ENCODE measurements at regions not wholly inside any gene's neighbourhood (a gene's known extent, or its start where the extent isn't known, plus 50 kb on each side); places are given as distances from the start of the nearest gene placed in this dataset.

DNA sequence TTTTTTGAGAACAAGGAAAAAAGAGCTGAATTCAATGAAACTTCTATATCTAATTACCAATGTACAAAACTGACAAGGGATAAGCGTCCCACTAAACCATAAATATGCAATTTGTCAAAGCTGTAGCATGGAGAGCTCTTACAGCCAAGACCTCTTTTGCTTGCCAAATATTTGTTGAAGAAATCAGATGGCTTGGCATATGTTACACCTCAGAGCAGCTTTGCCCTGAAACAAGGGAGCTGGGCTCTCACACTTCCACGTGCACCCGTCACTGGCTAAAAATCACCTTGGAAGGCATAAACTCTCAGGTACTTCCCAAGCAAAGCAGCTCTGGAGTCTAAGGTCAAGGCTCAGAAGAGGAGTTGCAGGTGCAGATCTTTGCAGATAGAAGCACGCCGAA lies 324.7 kb upstream of the SLCO3A1 start:
- ChIA-PET POLR2A (no interaction called here), CTCF (no interaction called here)
- H3K4me2 ChIP-seq: no peak overlapping the region
- no peaks in the 10 kb centered on the region for H3K4me1 ChIP-seq (ENCODE audit: control insufficient read depth in 1 of 2, insufficient read depth in 2 of 2, low read depth in 1 of 2, low read length in 1 of 2)
- no peaks in the 10 kb centered on the region for H3K9me3 ChIP-seq
- TF ChIP-seq RCOR1 (IDR thresholded peaks at IDR 0.05; ENCODE audit: low read length): no peak
- TF ChIP-seq EZH2phosphoT487 (IDR thresholded peaks at IDR 0.05; ENCODE audit: borderline replicate concordance, low read depth): no peak
- TF ChIP-seq SIN3A (IDR thresholded peaks at IDR 0.05; ENCODE audit: borderline replicate concordance, low read depth, low read length): no peak
- no peaks in the 10 kb centered on the region for H3K9me2 ChIP-seq
- H3K36me3 ChIP-seq (replicated peaks in 1 of 2; ENCODE audit: control insufficient read depth in 1 of 2, insufficient read depth in 2 of 2, low read length in 1 of 2): no peaks in the 10 kb centered on the region
- no peak overlapping the region for H3K9ac ChIP-seq
- no peak for DNase-seq
- H2AFZ ChIP-seq (ENCODE audit: low read depth): no peak overlapping the region
- H3K27ac ChIP-seq (ENCODE audit: low read depth in 2 of 2, low read length in 1 of 2): no peak overlapping the region
- no peaks in the 10 kb centered on the region for H4K20me1 ChIP-seq (ENCODE audit: insufficient read depth)
- H3K4me3 ChIP-seq (ENCODE audit: low read depth in 2 of 2, low read length in 1 of 2): no peak overlapping the region
- H3K27me3 ChIP-seq (ENCODE audit: insufficient read depth): no peaks in the 10 kb centered on the region
- no peaks in the 10 kb centered on the region for H3F3A ChIP-seq (replicated peaks; ENCODE audit: insufficient read depth)
- WGBS (ENCODE audit: low lambda C conversion rate): 85% methylated on average over 5 of the region's 5 CpGs
- H3K79me2 ChIP-seq (ENCODE audit: insufficient read depth): no peaks in the 10 kb centered on the region

DNA sequence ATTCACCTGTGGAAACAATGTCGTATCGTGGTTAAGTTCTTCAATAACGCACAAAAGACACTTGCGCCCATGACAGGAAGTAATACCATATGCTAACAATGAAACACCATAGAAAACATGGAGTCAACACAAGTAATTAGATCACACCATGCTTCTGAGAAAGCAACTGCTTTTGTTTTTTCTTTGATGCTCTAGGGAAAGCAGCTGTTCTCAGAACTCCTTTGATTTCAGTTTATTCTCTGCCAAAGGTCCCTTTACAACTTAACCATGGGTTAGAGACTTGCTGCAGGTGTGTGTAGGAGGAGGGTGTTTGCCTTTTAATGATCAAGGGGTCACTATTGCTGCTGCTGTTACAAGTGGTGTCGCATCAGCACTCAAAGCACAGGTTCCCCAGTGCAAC lies 324.0 kb upstream of the SLCO3A1 start:
- 94% methylated on average over 5 of the region's 5 CpGs for WGBS (ENCODE audit: low lambda C conversion rate)
- ChIA-PET CTCF (interaction anchor here (0.5 kb wide), 1 partner anchor 165 kb away, joined by 4 read pairs; no protein-coding TSS in a partner anchor), POLR2A (no interaction called here)
- Histone ChIP-seq H2AFZ (ENCODE audit: low read depth) (no peak overlapping the region), H3K79me2 (ENCODE audit: insufficient read depth) (no peaks in the 10 kb centered on the region), H3K27ac (ENCODE audit: low read depth in 2 of 2, low read length in 1 of 2) (no peak overlapping the region), H3K4me3 (ENCODE audit: low read depth in 2 of 2, low read length in 1 of 2) (no peak overlapping the region), H3K9me2 (no peaks in the 10 kb centered on the region), H3F3A (replicated peaks; ENCODE audit: insufficient read depth) (no peaks in the 10 kb centered on the region), H3K9ac (no peak overlapping the region), H3K4me2 (no peak overlapping the region), H3K27me3 (ENCODE audit: insufficient read depth) (no peaks in the 10 kb centered on the region), H4K20me1 (ENCODE audit: insufficient read depth) (no peaks in the 10 kb centered on the region), H3K4me1 (ENCODE audit: control insufficient read depth in 1 of 2, insufficient read depth in 2 of 2, low read depth in 1 of 2, low read length in 1 of 2) (no peaks in the 10 kb centered on the region), H3K36me3 (replicated peaks in 1 of 2; ENCODE audit: control insufficient read depth in 1 of 2, insufficient read depth in 2 of 2, low read length in 1 of 2) (no peaks in the 10 kb centered on the region), H3K9me3 (no peaks in the 10 kb centered on the region)
- DNase-seq: no peak
- TF ChIP-seq, protein P1, sequence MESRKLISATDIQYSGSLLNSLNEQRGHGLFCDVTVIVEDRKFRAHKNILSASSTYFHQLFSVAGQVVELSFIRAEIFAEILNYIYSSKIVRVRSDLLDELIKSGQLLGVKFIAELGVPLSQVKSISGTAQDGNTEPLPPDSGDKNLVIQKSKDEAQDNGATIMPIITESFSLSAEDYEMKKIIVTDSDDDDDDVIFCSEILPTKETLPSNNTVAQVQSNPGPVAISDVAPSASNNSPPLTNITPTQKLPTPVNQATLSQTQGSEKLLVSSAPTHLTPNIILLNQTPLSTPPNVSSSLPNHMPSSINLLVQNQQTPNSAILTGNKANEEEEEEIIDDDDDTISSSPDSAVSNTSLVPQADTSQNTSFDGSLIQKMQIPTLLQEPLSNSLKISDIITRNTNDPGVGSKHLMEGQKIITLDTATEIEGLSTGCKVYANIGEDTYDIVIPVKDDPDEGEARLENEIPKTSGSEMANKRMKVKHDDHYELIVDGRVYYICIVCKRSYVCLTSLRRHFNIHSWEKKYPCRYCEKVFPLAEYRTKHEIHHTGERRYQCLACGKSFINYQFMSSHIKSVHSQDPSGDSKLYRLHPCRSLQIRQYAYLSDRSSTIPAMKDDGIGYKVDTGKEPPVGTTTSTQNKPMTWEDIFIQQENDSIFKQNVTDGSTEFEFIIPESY (IDR thresholded peaks at IDR 0.05; ENCODE audit: borderline replicate concordance, low read depth): no peak
- TF ChIP-seq JUND (IDR thresholded peaks at IDR 0.05): no peak
- TF ChIP-seq TCF12 (IDR thresholded peaks at IDR 0.05): no peak
- no peak for TF ChIP-seq MXI1 (IDR thresholded peaks at IDR 0.05; ENCODE audit: low read depth, low read length)
- TF ChIP-seq SMC3 (IDR thresholded peaks at IDR 0.05; ENCODE audit: low read depth, low read length): no peak
- no peak for TF ChIP-seq RCOR1 (IDR thresholded peaks at IDR 0.05; ENCODE audit: low read length)
- TF ChIP-seq FOSL2 (IDR thresholded peaks at IDR 0.05; ENCODE audit: borderline replicate concordance, low read depth): no peak
- TF ChIP-seq RXRA (IDR thresholded peaks at IDR 0.05; ENCODE audit: borderline replicate concordance, low read depth): no peak
- TF ChIP-seq EP300 (IDR thresholded peaks at IDR 0.05; ENCODE audit: borderline replicate concordance in 1 of 2, low read depth in 1 of 2, low read length in 1 of 2): no peak
- TF ChIP-seq, protein P2, sequence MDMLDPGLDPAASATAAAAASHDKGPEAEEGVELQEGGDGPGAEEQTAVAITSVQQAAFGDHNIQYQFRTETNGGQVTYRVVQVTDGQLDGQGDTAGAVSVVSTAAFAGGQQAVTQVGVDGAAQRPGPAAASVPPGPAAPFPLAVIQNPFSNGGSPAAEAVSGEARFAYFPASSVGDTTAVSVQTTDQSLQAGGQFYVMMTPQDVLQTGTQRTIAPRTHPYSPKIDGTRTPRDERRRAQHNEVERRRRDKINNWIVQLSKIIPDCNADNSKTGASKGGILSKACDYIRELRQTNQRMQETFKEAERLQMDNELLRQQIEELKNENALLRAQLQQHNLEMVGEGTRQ (IDR thresholded peaks at IDR 0.05; ENCODE audit: borderline replicate concordance, low read depth, low read length): no peak
- no peak for TF ChIP-seq GATA2 (CRISPR knock-in tag; IDR thresholded peaks at IDR 0.05)
- no peak for TF ChIP-seq CHD2 (IDR thresholded peaks at IDR 0.05; ENCODE audit: low read length, partially characterized antibody)
- no peak for TF ChIP-seq RAD21 (IDR thresholded peaks at IDR 0.05; ENCODE audit: low read length)
- no peak for TF ChIP-seq FOXJ3 (CRISPR knock-in tag; IDR thresholded peaks at IDR 0.05)
- TF ChIP-seq NRF1 (IDR thresholded peaks at IDR 0.05; ENCODE audit: low read depth, low read length): no peak
- TF ChIP-seq SIN3A (IDR thresholded peaks at IDR 0.05; ENCODE audit: borderline replicate concordance, low read depth, low read length): no peak
